IPS-15b (cell line): ENCODE measurements at regions not wholly inside any gene's neighbourhood (a gene's known extent, or its start where the extent isn't known, plus 50 kb on each side); places are given as distances from the start of the nearest gene placed in this dataset.

Experiments
- H3K27me3 ChIP-seq: one replicate; pipeline ENCODE4 v1.6.1; 2013; ENCODE audit warnings: low read length; ENCODE audit not compliant: control insufficient read depth, insufficient read depth
- H3K36me3 ChIP-seq: one replicate; pipeline ENCODE4 v1.6.1; 2013; ENCODE audit warnings: low read length; ENCODE audit not compliant: control insufficient read depth, insufficient read depth
- H3K4me1 ChIP-seq: one replicate; pipeline ENCODE4 v1.6.1; 2013; ENCODE audit warnings: mild to moderate bottlenecking, low read length; ENCODE audit not compliant: control insufficient read depth, insufficient read depth
- H3K4me3 ChIP-seq: one replicate; pipeline ENCODE4 v1.5.1; 2013; ENCODE audit warnings: low read depth, low read length
- H3K9ac ChIP-seq: one replicate; pipeline ENCODE4 v1.6.1; 2013; ENCODE audit warnings: low read depth, mild to moderate bottlenecking, low read length
- H3K9me3 ChIP-seq: one replicate; pipeline ENCODE4 v1.6.1; 2013; ENCODE audit warnings: mild to moderate bottlenecking, low read length; ENCODE audit not compliant: control insufficient read depth, insufficient read depth

- Histone ChIP-seq H3K27me3 (no peaks in the 10 kb centered on the region), H3K4me1 (no peaks in the 10 kb centered on the region), H3K36me3 (no peaks in the 10 kb centered on the region), H3K9me3 (no peaks in the 10 kb centered on the region), H3K9ac (no peak overlapping the region), H3K4me3 (no peak overlapping the region)
These were observed 148.7 kb downstream of the SETD4 start for GRCh38 chr21:35911412-35912191.

GRCh38 chr21:35909456-35910223 lies 150.7 kb downstream of the SETD4 start:
- Histone ChIP-seq H3K4me3 (no peak overlapping the region), H3K9ac (no peak overlapping the region), H3K27me3 (no peaks in the 10 kb centered on the region), H3K9me3 (no peaks in the 10 kb centered on the region), H3K4me1 (no peaks in the 10 kb centered on the region), H3K36me3 (no peaks in the 10 kb centered on the region)

GRCh38 chr21:35908311-35909078 lies 151.8 kb downstream of the SETD4 start:
- no peaks in the 10 kb centered on the region for H3K4me1 ChIP-seq
- H3K4me3 ChIP-seq = no peak overlapping the region
- no peaks in the 10 kb centered on the region for H3K9me3 ChIP-seq
- H3K36me3 ChIP-seq = no peaks in the 10 kb centered on the region
- H3K9ac ChIP-seq = no peak overlapping the region
- no peaks in the 10 kb centered on the region for H3K27me3 ChIP-seq

GRCh38 chr21:35906586-35906985 lies 153.7 kb downstream of the SETD4 start:
- Histone ChIP-seq H3K36me3 (no peaks in the 10 kb centered on the region), H3K9ac (no peak overlapping the region), H3K4me3 (no peak overlapping the region), H3K27me3 (no peaks in the 10 kb centered on the region), H3K4me1 (no peaks in the 10 kb centered on the region), H3K9me3 (no peaks in the 10 kb centered on the region)

GRCh38 chr21:35905963-35906345 lies 154.4 kb downstream of the SETD4 start:
- Histone ChIP-seq H3K4me3 (no peak overlapping the region), H3K36me3 (no peaks in the 10 kb centered on the region), H3K9me3 (no peaks in the 10 kb centered on the region), H3K27me3 (no peaks in the 10 kb centered on the region), H3K9ac (no peak overlapping the region), H3K4me1 (no peaks in the 10 kb centered on the region)

- H3K9me3 ChIP-seq = no peaks in the 10 kb centered on the region
- H3K9ac ChIP-seq = no peak overlapping the region
- H3K36me3 ChIP-seq = no peaks in the 10 kb centered on the region
- no peak overlapping the region for H3K4me3 ChIP-seq
- no peaks in the 10 kb centered on the region for H3K27me3 ChIP-seq
- H3K4me1 ChIP-seq = no peaks in the 10 kb centered on the region
These were observed 155.0 kb downstream of the SETD4 start for GRCh38 chr21:35905096-35905962.

- no peaks in the 10 kb centered on the region for H3K9me3 ChIP-seq
- no peak overlapping the region for H3K9ac ChIP-seq
- H3K4me3 ChIP-seq = no peak overlapping the region
- H3K36me3 ChIP-seq = no peaks in the 10 kb centered on the region
- H3K27me3 ChIP-seq = no peaks in the 10 kb centered on the region
- H3K4me1 ChIP-seq = no peaks in the 10 kb centered on the region
These were observed 159.8 kb downstream of the SETD4 start for GRCh38 chr21:35900539-35900938.

- Histone ChIP-seq H3K4me3 (no peak overlapping the region), H3K27me3 (no peaks in the 10 kb centered on the region), H3K9me3 (no peaks in the 10 kb centered on the region), H3K9ac (no peak overlapping the region), H3K4me1 (no peaks in the 10 kb centered on the region), H3K36me3 (no peaks in the 10 kb centered on the region)
These were observed 164.3 kb downstream of the SETD4 start for GRCh38 chr21:35896060-35896459.

- no peaks in the 10 kb centered on the region for H3K9me3 ChIP-seq
- no peak overlapping the region for H3K9ac ChIP-seq
- no peaks in the 10 kb centered on the region for H3K36me3 ChIP-seq
- no peak overlapping the region for H3K4me3 ChIP-seq
- no peaks in the 10 kb centered on the region for H3K27me3 ChIP-seq
- H3K4me1 ChIP-seq = no peaks in the 10 kb centered on the region
These were observed 164.7 kb downstream of the SETD4 start for GRCh38 chr21:35895598-35895997.

GRCh38 chr21:35893156-35893555 lies 167.2 kb downstream of the SETD4 start:
- Histone ChIP-seq H3K27me3 (no peaks in the 10 kb centered on the region), H3K4me3 (no peak overlapping the region), H3K9ac (no peak overlapping the region), H3K9me3 (no peaks in the 10 kb centered on the region), H3K36me3 (no peaks in the 10 kb centered on the region), H3K4me1 (no peaks in the 10 kb centered on the region)

- Histone ChIP-seq H3K4me1 (no peaks in the 10 kb centered on the region), H3K36me3 (no peaks in the 10 kb centered on the region), H3K27me3 (no peaks in the 10 kb centered on the region), H3K9me3 (no peaks in the 10 kb centered on the region), H3K4me3 (no peak overlapping the region), H3K9ac (no peak overlapping the region)
These were observed 173.4 kb downstream of the SETD4 start for GRCh38 chr21:35886887-35887286.
